ENCODE measurements at regions not wholly inside any gene's neighbourhood (a gene's known extent, or its start where the extent isn't known, plus 50 kb on each side); places are given as distances from the start of the nearest gene placed in this dataset.
"Not testable (repeated sequence)": the region's sequence is repeated elsewhere in the genome, so short reads cannot be mapped to it uniquely, and the experiment has no call there.

DNA sequence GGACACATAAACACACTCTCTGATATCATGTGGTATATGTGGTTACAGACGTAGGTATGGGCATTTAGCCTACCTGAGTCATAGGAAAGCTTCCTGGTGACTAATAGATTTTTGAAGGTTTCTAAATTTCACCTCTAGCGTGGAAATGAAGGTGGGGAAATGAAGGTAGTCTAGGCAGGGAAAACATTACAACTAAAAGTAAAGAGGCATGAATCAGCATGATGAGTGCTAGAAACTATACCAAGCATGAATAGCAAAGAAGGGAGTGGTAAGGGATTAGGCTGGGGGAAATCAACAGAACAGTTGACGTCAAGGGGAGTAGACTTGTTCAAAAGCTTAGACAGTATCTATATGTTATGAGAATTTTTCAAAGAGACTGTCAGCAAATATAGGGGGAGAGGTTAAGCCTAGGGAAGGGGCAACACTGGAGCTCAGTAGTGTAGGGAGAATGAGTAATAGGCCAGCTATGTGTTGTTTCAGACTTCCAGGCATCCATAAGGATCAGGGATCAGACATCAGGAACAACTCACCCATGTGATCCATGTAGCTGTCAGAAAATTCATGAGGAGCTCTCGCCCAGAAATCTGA lies 279.3 kb upstream of the DIPK2B start:
- DNase-seq (ENCODE audit: low read depth): no peak

DNA sequence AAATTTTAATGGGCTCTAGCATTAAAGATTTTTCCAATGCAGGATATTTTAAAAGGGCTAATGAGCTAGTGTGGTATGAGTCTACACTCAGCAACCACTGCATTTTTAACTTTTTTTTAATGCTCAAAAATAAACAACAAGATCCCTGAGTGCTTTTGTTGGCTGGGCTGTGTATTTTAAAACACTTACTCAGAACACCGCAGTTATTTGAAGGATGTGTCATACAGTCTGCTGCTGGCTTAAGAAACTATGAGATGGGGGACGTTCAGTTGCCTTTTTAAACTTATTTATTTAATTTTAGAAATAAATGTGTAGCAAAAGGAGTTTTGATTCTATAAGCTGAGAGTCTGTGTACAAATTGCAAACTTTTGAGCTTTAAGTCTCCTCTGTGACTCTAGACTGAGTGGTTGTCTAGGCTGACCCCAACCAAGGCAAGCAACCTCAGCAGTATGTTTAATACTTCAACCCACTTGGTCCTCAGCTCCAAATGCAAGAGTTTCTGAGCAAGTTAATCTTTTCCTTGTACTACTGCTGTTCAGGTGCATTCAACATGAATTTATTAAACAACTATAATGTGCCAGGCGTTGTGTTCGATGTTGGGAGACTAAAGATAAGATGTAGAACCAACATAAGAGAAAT lies 278.6 kb upstream of the DIPK2B start:
- no peak for DNase-seq (ENCODE audit: low read depth)

GRCh38 chrX:45472968-45473367 lies 272.3 kb upstream of the DIPK2B start:
- no peak for DNase-seq (ENCODE audit: low read depth)

- not testable (repeated sequence) for DNase-seq (ENCODE audit: low read depth)
These were observed 266.9 kb upstream of the DIPK2B start for GRCh38 chrX:45467537-45467936.

- not testable (repeated sequence) for DNase-seq (ENCODE audit: low read depth)
These were observed 255.1 kb upstream of the DIPK2B start for GRCh38 chrX:45455732-45456131.

GRCh38 chrX:45454290-45454689 lies 253.6 kb upstream of the DIPK2B start:
- DNase-seq (ENCODE audit: low read depth): no peak

DNA sequence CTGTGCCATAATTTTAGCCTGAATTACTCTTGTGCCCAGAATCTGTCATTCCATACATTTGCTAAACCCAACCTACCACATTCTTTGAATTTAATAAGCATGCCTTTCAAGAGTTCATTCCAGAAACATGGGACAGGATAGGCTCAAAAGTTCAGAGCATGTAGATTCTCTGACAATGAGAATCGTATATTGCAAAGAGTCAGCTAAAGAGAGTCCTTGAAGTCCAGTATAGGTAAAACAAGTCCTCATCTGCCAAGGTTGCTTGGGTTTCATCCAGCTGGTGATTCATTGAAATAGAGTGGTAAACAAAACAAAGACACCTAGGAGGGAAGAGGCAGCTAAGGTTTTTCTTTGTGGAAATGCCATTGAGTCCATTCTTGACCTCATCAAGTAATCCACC lies 249.3 kb upstream of the DIPK2B start:
- DNase-seq (ENCODE audit: low read depth): no peak

- no peak for DNase-seq (ENCODE audit: low read depth)
These were observed 247.3 kb upstream of the DIPK2B start for GRCh38 chrX:45447995-45448394.

DNA sequence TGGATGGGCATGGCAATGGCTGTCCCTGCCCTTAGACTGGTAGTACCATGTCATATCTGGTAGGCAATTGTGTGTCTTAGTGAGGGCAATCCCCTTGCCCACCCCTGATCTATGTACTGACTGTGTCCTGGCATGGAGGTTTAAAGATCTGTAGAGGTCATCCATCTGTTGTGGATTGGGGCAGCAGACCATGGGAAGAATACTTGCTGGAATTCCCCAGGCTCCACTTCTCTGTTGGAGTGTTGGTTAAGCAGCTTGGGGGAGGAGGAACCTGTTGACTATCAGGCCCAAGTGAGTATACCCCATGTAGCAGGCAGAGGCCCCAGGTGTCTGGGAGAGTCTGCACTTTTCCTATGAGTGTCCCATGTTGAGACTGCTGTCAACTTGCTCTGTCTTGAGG lies 246.7 kb upstream of the DIPK2B start:
- no peak for DNase-seq (ENCODE audit: low read depth)

DNA sequence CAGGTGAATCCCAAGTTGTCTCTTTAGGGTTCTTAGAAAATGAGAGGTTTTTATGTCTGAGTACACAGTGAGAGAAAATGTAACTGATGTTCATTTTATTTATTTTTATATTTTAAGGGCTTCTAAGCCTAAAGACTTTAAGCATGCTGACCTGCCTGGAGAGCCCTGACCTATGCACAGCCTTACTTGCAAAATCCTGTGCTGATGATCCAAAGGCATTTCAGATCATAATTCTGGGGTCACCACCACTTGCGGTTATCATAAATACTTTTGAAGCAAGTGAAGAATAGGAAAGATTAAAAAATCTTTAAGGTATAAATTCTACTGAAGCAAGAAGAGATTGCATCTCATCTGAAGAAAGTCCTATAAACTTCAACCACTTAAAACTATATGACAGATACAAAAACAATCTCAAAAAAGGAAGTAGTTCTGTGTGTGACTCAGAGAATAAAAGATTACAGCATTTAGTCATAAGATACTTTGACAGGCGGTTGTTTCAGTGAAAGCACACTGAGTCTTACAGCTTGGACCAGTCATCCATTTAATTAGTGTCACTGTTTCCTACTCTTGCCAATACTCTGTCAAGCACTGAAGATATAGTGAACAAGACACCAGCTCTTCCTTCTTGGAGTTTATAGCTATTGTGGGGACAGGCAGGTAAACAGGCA lies 245.2 kb upstream of the DIPK2B start:
- no peak for DNase-seq (ENCODE audit: low read depth)

GRCh38 chrX:45437186-45437585 lies 236.5 kb upstream of the DIPK2B start:
- no peak for DNase-seq (ENCODE audit: low read depth)

DNA sequence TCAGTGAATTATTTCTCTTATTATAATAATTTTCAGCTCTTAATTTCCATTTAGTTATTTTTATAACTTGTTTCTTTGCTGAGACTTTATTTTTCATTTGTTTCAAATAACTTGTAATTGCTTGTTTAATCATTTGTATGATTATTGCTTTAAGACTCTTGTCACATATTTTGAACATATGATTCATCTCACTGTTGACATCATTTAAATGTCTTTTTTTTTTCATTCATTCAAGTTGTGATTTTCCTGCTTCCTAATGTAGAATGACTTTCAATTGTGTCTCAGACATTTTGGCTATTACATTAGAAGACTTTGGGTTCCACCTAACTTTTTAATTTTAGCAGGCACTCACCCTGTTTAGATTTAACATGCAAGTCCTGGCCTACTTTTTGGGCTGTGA lies 234.8 kb upstream of the DIPK2B start:
- DNase-seq (ENCODE audit: low read depth): no peak

- DNase-seq (ENCODE audit: low read depth): no peak
These were observed 233.6 kb upstream of the DIPK2B start for GRCh38 chrX:45434231-45434630.

GRCh38 chrX:45428831-45429230 lies 228.2 kb upstream of the DIPK2B start:
- no peak for DNase-seq (ENCODE audit: low read depth)

GRCh38 chrX:45424326-45424725 lies 223.7 kb upstream of the DIPK2B start:
- DNase-seq (ENCODE audit: low read depth): no peak

- no peak for DNase-seq (ENCODE audit: low read depth)
These were observed 221.7 kb upstream of the DIPK2B start for GRCh38 chrX:45422216-45422925.

DNA sequence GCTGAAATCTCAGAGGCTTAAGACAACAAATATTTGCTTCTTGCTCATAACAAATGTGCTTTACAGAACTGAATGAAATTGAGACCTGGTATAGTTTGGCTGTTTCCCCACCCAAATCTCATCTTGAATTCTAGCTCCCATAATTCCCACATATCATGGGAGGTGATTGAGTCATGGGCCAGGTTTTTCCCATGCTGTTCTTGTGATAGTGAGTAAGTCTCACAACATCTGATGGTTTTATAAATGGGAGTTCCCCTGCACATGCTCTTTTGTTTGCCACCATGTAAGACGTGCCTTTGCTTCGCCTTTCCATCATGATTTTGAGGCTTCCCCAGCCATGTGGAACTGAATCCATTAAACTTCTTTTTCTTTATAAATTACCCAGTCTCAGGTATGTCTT lies 221.1 kb upstream of the DIPK2B start:
- DNase-seq (ENCODE audit: low read depth): no peak

- no peak for DNase-seq (ENCODE audit: low read depth)
These were observed 203.5 kb upstream of the DIPK2B start for GRCh38 chrX:45404206-45404605.

GRCh38 chrX:45401923-45402322 lies 201.2 kb upstream of the DIPK2B start:
- DNase-seq (ENCODE audit: low read depth): no peak

- not testable (repeated sequence) for DNase-seq (ENCODE audit: low read depth)
These were observed 200.5 kb upstream of the DIPK2B start for GRCh38 chrX:45400951-45401725.

- DNase-seq (ENCODE audit: low read depth): no peak
These were observed 199.5 kb upstream of the DIPK2B start for GRCh38 chrX:45400027-45400779.

Measured in T follicular helper cell (primary cell).